ENCODE measurements at regions not wholly inside any gene's neighbourhood (a gene's known extent, or its start where the extent isn't known, plus 50 kb on each side); places are given as distances from the start of the nearest gene placed in this dataset.
"Not testable (repeated sequence)": the region's sequence is repeated elsewhere in the genome, so short reads cannot be mapped to it uniquely, and the experiment has no call there.

DNA sequence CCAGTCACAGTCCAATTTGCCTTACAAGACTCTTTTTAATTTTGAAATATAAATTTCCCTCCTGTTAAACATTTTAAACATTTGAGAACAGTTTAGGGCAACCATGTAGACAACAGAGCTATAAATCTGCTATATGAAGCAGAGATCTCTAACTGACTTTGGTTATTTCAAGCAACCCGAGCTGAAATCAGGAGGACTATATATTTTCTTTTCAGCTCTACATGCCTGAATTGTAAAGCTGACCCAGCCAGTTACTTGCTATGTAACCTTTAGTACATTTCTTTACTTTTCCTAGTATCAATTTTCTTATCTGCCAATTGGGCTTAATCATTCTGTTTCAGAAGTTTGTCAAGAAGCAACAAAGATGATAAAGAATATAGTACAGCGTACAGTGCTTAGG is 457.4 kb upstream of the NECTIN3 start:
- DNase-seq (ENCODE audit: low read depth in 2 of 2), result no peak

DNA sequence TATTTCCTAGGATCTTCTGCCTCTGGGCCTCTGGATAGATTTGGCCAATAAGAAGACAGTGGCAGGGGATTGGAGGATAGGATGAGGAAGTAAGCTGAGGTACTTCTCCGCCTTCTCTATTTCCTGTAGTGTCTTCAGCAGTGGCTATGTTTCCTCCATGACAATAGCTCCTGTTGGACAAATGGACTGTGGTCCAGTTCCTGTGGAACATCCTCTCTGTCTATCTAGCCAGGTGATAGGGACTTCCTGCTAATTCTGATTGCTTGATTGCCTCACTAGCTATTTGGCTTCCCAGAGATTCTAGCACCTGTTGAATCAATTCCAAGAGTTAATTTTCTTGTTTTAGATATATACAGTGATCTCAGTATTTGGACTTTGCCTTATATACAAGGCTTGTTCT is 456.2 kb upstream of the NECTIN3 start:
- DNase-seq (ENCODE audit: low read depth in 2 of 2), result no peak

DNA sequence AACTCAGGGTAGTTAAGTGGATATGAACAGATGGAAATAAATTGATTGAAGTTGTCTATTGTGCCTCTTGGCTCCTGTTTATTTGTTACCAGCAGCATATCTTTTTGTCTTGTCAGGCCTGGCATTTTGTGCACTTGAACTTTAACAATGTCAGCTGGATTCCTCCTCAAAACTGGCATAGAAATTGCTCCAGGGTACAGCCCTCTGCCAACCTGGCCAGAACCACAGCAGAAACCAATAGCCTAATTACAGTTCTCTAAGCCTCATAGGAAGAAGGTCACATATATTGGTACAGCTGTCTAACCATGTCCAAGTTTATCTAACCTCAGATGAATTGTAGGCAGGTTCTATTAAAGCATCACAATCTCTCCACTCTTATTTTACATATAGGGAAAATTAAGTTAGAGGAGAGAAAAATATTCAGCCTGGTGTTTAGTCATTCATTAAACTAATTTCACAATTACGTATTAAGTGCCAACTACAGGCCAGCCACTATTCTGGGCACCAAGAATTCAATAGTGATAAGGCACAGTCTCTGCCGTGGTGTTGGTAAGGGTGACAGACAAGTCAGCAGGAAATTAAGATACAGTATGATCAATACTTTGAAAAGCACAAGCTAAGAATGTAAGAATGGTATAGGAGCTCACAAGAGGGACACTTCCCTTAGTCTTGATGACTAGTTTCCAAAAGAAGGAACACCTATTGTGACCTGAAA is 452.9 kb upstream of the NECTIN3 start:
- DNase-seq (ENCODE audit: low read depth in 2 of 2), result no peak

DNA sequence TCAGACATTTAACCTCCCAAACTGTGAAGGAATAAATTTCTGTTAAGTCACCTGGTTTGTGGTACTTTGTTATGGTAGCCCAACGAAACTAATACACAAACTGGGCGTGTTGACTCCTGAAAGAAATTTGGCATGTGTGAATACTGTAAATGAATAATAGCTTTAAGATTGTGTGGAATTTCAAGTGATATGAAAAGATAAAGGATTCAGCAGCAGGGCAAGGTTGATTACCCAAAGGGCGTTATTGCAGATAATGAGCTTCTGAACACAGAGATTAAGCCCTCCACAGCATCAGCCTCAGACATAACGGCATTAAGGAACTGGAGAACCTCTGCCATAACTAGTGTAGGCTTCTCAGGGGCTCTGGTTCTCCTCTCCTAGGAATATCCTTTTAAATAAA is 451.5 kb upstream of the NECTIN3 start:
- DNase-seq (ENCODE audit: low read depth in 2 of 2), result no peak

DNA sequence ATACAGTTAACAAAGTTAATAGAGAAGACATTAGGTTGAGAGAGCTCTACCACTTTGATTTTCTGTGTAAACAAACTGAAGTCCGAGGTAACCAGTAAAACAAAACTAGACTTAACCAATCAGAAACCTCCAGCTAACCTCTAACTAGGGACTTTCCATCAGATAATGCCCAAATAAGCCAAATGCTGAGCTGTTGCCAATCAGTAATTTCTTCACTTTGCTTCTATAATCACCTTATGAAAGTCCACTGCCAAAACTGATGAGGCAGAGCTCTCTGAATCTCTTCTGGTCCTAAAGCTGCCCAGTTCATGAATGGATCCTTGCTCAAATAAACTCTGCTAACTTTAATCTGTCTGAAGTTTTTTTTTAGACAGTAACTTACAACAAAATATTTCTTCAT is 448.0 kb upstream of the NECTIN3 start:
- DNase-seq (ENCODE audit: low read depth in 2 of 2), result no peak

DNA sequence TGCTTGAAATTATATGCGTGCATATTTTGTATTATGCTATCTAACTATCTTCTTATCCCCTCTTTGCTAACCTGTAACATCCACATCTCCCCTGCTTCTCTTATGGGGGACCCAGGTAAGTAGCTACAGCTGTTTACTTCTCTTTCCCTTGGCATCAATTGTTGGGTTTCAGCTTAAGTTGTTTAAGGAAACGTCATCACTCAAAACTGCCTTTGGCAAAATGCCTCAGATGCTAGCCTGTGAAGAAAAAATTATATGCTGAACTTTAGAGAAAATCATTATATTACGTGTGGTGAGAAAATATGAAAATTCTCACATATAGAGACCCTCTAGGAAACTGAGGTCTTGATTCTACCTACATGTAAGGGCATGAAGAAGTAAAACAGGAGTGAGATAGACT is 447.0 kb upstream of the NECTIN3 start:
- DNase-seq (ENCODE audit: low read depth in 2 of 2), result no peak

DNA sequence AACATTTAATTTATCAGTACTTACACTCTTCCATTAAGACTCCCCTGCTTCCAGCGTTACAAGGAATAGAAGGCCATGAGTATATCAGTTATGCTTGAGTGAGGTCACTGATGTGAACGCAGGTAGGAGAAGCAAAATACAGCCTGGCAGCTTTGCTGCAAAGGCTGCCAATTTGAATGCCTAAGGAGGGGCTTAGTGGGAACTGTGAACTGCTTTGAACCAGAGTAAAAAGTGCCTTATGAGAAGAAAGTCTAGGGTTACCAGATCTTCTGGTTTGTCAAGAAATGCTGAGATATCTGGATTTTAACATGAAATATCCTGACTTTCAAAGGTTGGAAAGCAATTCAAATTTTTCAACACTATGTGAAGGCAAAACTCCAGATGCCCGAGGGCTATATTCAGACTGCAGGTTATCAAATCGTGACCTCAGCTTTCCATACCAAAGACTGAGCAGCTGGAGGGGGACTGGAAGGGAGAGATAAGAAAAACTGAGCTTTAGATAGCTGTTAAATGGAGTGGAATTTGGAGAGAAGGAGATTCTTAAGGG is 446.3 kb upstream of the NECTIN3 start:
- DNase-seq (ENCODE audit: low read depth in 2 of 2), result no peak

DNA sequence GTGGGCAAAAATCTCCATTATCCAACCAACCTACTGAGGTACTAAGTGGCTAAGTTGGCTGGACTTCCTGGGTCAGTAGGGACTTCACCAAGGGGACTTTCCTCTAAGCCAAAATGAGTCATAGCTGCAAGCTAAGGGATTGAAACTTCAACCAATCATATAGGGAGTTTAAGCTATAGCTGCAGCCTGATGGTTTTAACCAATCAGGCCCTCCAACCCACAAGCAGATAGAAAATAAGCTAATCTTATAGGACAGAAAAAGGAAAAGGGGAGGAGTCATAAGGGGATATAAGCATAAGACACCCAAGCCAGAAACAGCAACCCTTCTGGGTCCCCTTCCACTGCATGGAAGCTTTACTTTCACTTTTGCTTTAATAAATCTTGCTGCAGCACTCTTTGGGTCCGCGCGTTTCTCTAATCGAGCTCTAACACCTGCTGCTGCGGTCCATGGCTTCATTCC is 444.9 kb upstream of the NECTIN3 start:
- not testable (repeated sequence) for DNase-seq (ENCODE audit: low read depth in 2 of 2)

GRCh38 chr3:110628650-110629301 is 442.8 kb upstream of the NECTIN3 start:
- no peak for DNase-seq (ENCODE audit: low read depth in 2 of 2)

GRCh38 chr3:110629917-110630316 is 441.7 kb upstream of the NECTIN3 start:
- DNase-seq (ENCODE audit: low read depth in 2 of 2), result no peak

DNA sequence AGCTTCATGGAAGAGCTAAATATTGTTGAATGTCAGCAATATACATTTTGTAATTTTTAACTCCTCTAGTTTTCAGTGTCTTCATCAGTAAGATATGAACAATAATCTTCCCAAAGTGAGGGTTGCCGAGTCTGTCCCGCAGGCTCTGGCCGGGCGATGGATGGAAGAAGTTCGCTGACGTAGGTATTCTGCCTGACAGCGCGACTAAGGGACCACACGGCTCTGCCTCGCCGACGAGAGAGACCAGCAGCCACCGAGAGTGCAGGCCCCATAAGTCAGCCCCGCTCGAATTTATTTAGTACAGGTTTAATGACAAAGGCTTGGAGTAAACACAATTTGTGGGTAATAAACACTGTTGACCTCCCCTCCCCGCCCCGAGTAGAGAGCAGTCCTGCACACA is 427.4 kb upstream of the NECTIN3 start:
- DNase-seq (ENCODE audit: low read depth in 2 of 2), result no peak

GRCh38 chr3:110646055-110646454 is 425.6 kb upstream of the NECTIN3 start:
- no peak for DNase-seq (ENCODE audit: low read depth in 2 of 2)

DNA sequence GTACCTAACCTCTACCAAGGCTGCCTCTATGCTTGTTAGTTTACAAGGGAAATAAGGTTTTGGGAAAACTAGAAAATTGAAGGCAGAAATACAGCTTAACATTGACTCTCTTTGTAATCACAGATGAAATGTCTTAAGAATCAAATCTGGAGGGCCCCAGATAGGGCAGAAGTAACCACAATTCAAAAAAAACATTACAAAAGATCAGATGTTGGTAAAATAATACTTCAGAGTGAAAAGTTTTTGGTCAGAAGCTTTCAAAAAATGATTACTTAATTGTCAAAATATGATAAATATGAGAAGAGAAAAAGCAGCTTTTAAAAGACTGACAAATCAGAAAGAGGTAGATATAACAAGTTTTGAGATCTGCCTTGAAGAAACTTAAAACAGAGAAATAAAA is 425.1 kb upstream of the NECTIN3 start:
- no peak for DNase-seq (ENCODE audit: low read depth in 2 of 2)

- DNase-seq (ENCODE audit: low read depth in 2 of 2), result no peak
Observed at GRCh38 chr3:110647586-110647985, 424.0 kb upstream of the NECTIN3 start.

GRCh38 chr3:110650741-110651140 is 420.9 kb upstream of the NECTIN3 start:
- DNase-seq (ENCODE audit: low read depth in 2 of 2), result no peak

- DNase-seq (ENCODE audit: low read depth in 2 of 2), result no peak
Observed at GRCh38 chr3:110654843-110655502, 416.6 kb upstream of the NECTIN3 start.

DNA sequence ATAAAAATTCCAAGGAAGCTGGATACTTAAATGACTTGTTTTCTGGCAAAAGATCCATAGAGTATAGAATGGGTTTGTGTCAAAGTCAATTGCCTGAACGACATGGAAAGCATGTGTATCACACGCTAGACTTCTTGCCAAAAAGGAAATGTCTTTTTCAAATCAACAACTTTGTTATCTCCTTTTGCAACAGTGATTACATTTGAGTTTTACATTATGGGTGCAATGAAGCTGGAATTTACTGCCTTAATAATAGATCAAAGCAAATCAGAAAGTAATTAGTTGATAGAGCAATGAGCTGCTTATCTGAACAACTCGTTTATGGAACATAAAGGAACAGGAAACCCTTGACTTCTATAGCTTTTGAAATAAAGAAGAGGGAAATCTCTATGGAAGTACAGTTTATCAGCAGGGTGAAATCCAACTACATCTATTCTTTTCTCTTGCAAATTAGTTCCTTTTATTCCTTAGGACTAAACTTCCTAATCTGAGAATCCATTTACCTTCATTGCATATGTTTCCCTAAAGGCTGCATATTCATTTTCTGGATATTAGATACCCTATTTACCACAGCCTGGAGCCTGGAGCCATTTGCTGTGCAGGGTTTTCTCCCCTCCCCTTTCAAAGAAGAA is 415.1 kb upstream of the NECTIN3 start:
- no peak for DNase-seq (ENCODE audit: low read depth in 2 of 2)

GRCh38 chr3:110664148-110664547 is 407.5 kb upstream of the NECTIN3 start:
- no peak for DNase-seq (ENCODE audit: low read depth in 2 of 2)

- DNase-seq (ENCODE audit: low read depth in 2 of 2), result no peak
Observed at GRCh38 chr3:110666495-110666894, 405.1 kb upstream of the NECTIN3 start.

DNA sequence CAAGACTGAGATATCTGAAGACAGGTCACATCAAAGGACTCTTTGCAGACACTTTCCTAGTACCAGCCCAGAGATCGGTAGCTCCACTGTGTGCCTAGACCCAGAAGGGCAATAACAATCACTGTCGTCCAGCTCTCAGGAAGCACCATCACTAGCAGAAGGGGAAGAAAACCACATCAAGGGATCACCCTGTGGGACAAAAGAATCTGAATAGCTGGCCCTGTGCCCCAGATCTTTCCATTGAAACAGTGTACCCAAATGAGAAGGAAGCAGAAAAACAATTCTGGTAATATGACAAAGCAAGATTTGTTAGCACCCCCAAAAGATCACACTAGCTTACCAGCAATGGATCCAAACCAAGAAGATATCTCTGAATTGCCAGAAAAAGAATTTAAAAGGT is 404.4 kb upstream of the NECTIN3 start:
- DNase-seq (ENCODE audit: low read depth in 2 of 2), result no peak

DNA sequence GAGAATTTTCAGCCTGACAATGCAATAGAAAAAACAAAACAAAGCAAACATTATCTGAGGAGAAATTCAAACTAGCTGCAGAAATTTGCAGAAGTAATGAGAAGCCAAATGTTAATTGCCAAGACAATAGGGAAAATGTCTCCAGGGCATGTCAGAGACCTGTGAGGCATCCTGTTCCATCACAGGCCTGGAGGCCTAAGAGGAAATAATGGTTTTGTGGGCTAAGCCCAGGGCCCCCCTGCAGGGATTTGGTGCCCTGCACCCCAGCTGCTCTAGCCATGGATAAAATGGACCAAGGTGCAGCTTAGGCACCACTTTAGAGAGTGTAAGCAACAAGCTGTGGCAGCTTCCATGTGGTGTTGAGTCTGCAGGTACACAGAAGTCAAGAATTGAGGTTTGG is 401.2 kb upstream of the NECTIN3 start:
- DNase-seq (ENCODE audit: low read depth in 2 of 2), result no peak

DNA sequence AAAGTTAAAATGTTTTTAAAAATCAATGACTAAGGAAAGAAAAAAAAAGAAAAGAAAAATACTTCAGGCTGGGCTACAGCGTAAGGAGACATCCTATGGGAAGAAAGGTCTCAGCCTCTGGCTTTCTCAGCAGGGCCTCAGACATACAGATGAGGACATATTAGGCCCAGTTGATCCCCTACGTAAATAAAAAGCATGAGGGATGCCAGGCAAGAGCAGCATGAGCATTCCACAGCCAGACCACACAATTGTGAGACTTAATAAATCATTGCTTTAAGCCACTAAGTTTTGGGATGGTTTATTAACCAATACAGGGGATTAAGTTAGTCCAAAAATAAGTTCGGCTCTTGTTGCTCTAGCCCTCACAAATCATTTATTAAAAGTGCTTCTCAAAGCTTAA is 394.1 kb upstream of the NECTIN3 start:
- DNase-seq (ENCODE audit: low read depth in 2 of 2), result no peak
